NCI-H446 (cell line): ENCODE measurements at regions not wholly inside any gene's neighbourhood (a gene's known extent, or its start where the extent isn't known, plus 50 kb on each side); places are given as distances from the start of the nearest gene placed in this dataset.
"Not testable (repeated sequence)": the region's sequence is repeated elsewhere in the genome, so short reads cannot be mapped to it uniquely, and the experiment has no call there.

Experiments
- DNase-seq, 2 experiments: peaks; one replicate each; lab custom pipeline; 2025; lab: John Stamatoyannopoulos, UW

DNA sequence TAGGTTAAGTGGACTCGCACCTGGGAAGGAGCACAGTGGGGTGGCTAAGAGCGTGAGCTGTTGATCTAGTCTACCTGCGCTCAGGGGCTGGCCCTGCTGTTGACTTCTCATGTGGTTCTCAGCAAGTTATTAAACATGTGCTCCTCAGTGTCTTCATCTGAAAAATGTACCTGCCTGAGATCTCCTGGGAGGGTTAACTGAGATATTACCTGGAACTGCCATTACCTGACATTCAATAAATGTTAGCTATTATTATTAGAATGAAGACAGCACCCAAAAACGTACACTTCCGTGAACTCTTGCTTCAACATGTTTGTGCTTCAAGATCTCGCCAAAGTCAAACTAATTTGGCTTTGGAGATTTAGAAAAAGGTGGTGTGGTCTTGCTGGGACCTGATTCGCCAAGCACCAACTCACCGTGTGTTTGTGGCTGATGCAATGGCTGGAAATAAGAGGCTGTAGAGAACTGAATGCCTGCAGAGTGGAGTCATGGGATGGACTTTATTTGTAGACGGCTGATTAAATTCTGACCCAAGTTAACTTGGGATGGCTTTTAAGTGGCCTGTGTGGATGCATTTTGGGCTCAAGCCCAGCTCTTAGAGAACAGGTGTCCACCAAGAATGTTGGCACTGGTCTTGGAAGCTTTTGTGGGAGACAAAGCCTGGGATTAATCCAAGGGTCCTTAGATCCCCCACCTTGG lies 692.9 kb downstream of the QKI start:
- DNase-seq = no peak

DNA sequence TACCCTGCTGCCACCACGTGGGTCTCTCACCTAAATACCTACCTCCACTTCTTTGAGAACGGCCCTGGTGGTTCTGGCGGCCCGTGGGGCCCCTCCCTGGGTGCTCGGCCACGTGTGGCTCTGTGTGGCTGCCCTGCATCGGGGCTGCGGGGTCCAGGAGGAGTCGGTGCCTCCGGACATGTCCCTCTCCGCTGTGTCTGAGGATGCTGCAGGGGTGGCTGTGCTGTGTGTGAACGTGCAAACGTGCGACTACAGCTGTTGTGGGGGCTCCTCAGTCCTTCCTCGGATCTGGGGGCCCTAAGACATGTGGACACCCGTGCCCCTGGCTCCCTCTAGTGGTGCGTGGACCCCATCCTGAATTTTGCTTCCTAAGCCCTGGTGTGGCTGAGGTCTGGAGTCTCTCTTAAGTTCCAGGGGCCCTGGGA lies 691.8 kb downstream of the QKI start:
- DNase-seq = no peak

DNA sequence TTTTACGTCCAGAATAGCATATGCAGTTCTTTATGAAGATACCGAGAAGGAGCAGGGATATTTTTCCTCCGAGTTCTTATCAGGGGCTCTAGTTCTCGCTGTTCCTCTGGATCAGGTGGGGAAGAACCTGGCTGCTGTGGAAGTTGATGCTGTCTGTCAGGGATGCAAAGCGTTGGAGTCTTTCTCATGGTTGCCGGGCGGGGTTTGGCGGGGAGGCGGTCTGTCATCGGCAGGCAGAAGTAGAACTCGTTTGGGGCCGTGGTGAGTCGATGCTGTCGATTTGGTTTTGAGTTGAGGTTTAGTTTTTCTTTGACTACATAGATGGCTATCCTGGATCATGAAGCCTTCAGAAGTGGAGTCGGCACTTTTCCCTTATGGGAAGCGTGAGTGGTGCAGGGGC lies 691.2 kb downstream of the QKI start:
- DNase-seq = no peak

DNA sequence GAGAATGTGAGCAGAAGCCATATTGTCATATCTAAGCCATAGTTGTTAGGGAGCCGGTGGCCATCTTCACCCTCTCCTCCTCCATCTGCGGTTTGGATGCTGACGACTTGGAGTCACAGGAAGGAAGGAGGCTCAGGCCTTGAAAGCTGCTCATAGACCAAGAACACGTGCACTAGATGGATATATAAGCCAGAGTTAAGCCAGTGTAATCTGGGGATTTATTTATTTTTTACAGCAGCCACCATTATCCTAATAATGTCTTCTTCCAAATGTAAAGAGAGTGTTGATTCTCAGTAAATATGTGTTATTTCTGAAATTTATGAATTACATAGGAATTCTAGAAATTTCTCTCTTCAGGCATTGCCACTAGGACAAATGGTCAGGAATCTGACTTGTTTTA lies 689.9 kb downstream of the QKI start:
- no peak for DNase-seq

DNA sequence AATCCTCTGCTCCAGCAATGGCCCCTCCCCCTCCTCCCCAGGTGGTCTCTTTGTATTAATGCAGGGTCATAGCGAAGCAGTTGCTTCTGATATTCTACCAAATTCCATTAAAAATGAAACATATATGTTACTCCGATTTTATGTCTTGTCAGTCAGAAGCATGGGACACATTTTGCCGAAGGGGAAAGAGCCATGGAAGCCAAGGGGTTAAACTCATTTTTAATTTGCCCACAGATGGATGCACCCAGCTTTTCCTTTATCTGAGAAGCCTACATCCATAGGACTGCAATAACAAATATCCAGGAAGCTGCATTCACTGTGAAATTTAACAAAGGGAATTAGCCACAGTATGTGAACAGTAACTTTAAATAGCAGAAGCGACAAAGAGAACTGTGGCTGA lies 688.2 kb downstream of the QKI start:
- DNase-seq = no peak

DNA sequence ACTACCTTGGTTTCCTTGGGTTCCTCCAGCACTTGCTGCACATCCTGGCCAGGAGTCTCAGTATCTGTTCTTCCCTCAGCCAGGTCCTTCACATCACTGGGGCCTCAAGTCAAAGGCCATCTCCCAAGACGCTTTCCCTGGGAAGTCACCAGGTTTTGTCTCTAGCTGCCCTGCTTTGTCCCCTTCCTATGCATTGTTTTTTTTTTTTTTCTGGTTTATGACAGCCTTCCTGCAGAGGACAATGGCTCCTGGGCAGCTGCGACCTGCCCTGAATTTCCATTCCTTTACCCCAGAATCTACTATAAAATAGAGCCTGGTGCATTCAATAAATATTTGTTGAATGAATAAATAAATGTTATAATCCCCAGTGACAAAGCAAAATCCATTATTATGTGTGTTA lies 687.3 kb downstream of the QKI start:
- no peak for DNase-seq

DNA sequence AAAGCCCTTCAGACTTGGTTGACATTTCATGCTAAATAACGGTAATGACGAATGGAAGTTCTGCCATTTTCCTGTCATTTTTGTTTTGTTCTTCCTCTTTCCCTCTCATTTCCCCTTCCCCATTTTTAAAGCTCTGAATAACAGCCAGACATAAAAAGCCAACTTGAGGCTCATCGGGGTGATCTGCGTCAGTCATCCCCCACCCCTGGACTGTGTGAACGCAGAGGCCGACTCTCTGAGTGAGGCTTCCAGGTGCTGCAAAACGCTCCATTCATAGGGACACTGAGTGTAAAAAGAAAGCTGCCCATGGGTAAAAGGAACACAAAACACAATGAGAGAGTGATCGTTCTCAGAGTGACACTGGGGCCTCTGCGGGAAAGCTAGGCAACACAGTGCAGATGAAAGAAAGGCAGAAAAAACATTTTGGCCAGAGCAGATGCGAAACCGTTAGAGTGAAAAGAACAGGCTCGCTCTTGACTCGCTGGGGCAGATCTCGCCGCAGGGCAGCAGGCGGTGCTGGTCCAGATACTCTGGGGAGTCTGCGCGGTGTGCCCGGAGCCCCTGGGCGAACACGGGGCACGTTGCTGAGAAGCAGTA lies 684.8 kb downstream of the QKI start:
- DNase-seq = no peak

DNA sequence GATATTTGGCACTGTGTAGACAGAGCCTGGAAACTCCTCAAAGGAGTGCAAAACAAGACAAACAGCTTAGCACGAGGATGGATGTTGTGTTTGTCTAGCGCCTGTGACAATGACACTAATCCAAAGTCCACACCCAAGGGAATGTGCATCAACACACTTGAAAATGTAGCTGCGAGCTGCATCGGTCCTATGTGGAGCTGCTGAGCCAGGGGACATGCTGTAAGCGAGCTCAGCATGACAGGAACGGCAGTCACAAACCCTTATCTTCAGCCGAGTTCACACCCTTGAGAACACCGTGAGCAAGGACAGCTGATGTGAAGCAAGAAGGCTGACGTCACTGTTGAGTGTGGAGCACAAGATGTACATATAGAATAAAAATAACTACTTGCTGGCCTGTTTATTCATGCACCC lies 684.3 kb downstream of the QKI start:
- no peak for DNase-seq

DNA sequence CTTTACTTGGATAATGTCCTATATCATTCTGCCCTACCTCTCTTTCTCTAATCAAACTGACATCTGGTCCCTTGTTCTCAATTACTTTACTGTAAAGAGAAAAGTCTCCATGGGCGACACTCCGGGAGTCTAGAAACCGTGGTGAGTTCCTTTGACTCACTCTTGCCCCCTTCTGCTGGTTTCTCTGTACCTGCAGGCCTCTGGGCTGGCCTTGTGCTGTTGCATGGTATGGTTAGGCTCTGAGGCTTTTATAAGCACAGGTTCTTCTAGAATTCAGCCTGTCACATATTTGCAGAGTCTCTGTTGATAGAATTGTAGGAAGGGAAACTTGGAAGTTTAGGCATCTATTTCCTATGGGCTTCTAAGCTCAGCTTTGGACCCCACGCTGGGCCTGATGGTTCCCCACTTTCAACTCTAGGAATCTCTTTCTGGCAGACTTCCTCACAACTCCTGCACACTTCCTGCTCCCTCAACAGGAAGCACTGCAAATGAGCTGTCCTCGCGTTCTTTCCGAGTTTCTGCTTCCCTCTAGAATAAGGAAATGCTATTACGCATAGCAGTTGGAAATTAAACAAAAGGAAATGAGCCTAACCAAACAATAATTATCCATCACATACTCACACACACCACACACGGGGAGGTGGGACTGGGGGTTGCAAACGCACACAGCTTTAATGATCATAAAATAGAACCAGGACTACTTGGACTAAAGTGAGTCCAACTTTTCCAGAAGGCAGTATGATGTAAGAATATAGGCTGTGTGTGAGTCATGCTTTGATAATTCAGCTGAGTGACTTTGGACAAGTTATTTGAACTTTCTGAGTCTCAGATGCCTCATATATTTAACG lies 683.3 kb downstream of the QKI start:
- no peak for DNase-seq

DNA sequence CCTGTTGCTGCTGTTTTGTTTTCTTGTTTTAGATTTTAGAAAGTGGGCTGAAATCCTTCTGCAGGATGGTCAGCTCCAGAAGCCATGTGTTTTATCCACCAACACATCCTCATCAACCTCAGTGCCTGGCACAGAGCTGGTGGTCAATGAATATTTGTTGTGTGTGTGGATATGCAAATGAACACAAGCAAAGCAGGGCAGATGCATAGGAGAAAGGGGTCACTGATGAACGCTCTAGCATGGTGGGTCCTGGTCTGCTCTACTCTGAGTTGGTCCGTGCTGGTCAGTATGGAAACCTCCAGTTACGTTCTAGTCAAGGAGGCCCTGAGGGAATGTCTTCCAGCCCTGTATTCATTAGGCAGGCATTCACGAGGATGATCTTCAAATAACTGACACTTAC lies 682.5 kb downstream of the QKI start:
- DNase-seq = no peak

DNA sequence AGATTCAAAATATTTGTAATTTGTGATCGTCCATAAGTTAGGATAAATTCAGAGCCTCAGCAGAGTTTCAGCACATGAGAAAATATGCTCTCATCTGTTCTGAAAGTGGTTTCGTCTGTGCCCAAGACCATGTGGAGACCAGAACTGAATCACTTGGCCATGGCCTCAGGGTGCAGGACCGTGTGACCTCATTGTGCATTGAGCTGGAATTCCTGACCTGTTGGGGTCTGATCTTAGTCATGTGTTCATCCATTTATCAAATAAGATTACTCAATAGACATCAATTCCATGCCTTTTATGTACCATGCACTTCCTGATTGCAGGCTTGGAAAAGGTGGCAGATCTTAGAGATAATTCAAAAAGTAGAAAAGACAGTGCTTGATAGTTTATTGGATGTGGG lies 680.5 kb downstream of the QKI start:
- DNase-seq = no peak

DNA sequence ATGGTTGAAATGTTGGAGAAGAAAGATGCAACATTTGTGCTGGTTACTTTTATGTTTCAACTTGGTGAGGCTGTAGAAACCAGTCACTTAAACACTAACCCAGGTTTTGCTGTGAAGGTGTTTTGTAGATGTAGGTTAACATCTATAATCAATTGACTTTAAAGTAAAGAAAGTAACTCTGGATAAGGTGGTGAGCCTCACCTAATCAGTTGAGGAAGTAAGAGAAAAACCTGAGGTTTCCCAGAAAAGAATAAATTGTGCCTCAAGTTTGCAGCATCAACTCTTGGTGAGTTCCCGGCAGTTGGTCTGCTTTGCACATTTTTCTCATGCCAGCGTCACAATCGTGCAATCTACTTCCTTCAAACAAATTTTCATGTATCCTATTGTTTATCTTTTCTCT lies 673.4 kb downstream of the QKI start:
- no peak for DNase-seq

DNA sequence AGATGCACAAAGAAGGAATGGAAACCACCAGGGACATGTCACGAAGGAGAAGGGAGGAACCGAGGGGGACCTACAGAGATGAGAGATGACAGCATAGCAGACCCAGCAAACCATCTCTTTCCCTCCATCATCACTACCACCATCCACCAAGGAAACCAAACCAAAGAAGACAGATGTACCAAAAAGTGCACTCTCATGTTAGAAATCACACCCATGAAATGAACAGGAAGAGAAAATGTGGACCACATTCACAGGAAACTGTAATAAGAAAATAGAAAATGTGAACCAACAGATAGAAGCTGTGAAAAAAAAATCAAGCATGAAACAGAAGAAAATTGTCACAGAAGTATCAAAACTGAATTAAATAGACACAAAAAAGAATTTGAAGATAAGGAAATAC lies 672.7 kb downstream of the QKI start:
- DNase-seq = no peak

DNA sequence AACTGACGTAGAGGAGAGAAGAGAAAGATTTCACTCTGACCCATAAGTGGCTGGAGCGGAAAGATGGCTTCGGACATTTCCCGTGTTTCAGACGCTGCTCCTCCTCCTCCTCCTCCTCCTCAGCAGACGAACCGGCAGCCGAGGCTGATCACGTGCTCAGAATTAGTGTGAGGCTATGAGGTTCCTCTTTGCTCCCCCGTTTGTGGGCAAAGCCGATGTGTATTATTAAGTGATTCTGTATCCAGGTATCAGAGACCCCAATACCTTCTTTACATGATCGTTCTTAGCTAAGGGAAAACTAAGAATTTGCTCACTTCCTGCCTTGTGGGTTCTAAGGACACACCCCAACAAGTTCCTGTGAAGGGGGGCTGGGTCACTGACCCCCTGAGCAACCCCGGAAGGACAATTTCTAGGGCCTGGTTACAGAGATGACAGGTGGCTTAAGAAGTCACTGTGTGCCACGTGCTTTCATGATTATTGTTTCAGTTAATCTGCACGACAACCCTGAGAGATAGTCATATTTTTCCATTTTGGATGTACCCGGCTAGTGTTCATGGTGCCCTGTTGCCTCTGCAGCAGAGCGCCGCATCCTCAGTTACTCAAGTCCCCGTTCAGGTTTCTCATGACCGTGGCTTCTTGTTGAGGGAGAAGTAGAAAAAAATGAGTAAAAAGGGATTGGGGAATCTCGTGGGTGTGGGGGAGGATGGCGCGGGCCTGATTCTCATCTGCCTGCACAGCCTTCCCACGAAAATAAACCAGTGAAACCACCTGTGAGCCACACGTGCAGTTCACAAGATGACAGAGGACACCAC lies 671.8 kb downstream of the QKI start:
- no peak for DNase-seq

DNA sequence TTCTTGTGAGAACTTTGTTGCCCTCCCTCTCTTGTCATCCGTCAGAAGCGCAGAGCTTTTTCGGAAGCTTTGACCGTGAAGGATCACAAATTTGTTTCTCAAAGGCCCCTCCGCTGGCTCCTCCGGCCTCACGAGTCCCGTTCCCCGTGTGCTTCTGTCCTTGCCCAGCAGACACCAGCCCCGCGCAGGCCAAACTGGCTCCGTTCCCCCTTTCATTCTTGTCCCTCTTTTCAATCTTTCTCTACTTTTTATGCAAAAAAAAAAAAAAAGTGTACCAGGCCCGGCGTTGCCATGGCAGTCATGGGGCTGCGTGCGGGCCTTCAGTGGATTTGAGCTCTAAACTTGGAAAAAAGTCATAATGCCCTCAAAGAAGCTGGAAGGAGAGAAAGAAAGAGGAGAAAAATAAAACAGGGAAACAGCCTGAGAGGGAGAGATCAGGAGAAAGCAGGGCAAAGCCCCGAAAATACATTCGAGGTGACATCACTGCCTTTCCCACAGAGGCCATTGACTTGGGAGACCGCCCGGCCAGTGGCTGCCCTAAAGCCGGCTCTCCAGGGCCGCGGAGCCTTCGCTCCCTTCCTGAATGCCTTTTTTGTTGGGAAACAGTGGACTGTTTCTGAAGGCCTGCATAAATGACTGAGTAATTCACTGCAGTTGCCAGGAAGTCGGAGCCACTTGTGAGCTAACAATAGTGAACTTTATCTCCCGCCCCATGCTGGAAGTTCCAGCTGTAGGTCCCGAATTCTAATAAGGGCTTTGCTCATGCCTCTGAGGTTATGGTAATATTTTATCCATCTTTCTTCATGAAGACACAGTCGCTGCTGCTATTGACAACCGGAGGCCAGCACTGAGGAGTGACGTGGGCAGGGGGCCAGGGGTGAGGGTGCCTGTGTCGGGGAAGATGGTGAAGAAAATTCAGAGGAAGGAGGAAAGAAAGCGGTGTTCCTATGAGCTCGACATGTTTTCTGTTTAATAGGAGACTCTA lies 670.9 kb downstream of the QKI start:
- DNase-seq = no peak

DNA sequence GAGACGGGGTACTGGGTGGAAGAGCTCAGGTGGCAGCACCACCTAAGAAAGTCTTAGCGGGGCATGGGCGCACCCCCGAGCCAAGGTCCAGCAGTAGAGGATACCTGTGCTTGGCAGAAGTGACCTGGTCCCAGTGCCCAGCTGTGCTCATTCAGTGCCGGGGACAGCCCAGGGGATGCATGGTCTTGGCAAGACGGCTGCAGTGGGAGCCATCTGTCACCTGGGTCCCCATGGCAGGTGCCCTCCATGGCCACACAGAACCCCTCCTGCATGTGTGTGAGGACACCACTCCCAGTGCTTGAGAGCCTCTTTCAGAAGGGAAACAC lies 664.7 kb downstream of the QKI start:
- DNase-seq = no peak

DNA sequence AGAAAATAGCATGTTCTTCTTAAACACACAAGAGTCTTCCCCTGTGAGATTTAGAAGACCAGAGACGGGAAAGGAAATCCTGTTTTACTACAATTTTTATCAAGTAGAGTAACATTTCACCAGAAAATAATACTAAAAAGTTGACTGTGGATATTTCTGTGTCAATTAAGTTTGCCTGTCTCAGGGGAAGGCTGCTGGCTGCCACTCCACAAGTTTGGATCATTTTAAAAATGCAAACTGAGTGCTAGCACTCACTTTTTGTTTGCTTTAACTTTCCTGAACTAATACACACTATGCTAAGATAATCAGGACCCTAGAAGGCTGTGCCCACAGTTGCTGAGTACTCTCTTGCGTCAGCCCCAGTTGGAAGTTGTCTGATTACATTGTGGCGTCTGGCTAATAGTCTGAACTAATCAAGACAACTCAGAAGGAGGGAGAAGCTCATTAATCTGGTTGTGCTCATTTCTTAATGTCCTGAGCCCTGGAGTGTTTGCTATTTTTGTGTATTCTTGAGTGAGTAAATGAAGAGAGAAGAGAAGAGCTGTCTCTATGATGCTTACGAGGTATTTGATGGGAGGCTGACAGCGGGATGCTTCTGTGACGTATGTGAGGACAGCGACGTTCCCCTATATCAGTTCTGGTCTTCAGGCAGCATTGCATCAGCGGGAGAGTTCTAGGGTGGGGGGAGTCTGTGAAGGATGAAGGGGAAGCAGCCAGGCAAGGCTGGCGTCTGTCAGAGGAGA lies 664.2 kb downstream of the QKI start:
- DNase-seq = no peak

DNA sequence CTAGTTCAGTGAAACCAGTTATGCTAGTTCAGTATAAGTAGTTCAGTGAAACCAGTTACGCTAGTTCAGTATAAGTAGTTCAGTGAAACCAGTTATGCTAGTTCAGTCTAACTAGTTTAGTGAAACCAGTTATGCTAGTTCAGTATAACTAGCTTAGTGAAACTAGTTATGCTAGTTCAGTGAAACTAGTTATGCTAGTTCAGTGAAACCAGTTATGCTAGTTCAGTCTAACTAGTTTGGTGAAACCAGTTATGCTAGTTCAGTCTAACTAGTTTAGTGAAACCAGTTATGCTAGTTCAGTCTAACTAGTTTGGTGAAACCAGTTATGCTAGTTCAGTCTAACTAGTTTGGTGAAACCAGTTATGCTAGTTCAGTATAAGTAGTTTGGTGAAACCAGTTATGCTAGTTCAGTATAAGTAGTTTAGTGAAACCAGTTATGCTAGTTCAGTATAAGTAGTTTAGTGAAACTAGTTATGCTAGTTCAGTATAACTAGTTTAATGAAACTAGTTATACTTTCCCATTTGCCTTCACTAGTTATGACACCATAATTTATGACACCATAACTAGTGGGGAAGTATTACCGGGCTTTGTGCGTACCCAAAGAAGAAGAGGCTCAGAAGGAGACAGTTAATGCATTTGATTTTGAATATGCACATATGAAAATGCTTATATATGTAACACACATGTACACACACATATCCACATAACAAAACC lies 662.5 kb downstream of the QKI start:
- not testable (repeated sequence) for DNase-seq

DNA sequence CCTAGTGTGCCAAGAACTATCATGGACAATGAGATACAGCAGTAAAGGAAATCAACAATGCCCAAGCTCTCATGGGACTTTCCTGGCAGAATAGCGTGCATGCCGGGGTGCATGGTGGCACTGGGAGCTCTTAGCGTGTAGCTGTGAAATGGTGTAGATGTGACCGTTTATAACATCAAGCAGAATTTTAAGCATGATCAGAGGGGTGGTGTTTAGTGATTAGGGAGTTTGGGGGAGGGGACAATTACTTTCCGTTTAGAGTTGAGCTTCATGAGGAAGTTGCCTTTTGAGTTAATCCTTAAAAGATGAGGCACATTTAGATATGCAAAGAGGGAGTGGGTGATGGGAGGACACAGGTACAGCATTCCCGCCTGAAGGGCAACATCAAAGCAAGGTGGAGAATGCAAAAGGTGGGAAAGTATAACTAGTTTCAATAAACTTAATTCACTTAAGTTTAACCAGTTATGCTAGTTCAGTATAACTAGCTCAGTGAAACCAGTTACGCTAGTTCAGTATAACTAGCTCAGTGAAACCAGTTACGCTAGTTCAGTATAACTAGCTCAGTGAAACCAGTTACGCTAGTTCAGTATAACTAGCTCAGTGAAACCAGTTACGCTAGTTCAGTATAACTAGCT lies 661.6 kb downstream of the QKI start:
- no peak for DNase-seq
